ENCODE measurements at regions not wholly inside any gene's neighbourhood (a gene's known extent, or its start where the extent isn't known, plus 50 kb on each side); places are given as distances from the start of the nearest gene placed in this dataset.

DNA sequence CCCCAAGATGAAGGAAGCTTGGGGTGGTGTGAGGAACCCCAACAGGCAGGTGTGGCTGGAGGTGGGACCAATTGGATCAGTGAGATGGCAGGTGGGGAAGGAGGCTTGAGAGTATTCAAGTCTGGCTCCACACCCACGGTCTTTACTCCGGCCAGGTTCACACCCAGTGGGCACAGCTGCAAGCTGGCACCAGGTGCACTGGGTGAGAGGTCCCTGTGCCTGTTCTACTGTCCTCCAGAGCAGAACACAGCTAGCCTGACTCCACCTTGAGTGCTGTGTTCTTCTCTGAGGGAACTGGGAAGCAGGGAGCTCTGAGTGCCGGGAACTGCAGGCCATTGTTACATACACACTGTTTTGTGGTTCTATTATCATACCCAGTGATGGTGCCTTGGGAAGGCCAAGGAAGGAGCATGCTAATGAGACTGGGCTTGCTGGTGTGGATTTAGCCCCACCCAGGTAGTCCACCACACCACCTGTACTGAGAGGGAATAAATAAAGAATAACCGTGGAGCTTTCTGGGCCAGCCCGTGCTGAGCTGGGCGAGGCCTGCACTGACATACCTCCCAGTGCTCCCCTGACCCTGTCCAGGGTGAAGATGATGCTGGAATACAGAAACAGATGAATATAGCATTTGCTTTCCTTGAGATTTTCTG, 93.4 kb downstream of the ABHD5 start:
- Mint-ChIP-seq H3K4me3 (no peak overlapping the region), H3K36me3 (no peaks in the 10 kb centered on the region), H3K27ac (no peak overlapping the region), H3K9me3 (no peaks in the 10 kb centered on the region), H3K4me1 (peaks cover 6% of the 10 kb centered on the region)
- ATAC-seq: no peak
- no peak for DNase-seq (ENCODE audit: low spot score in 2 of 2)

DNA sequence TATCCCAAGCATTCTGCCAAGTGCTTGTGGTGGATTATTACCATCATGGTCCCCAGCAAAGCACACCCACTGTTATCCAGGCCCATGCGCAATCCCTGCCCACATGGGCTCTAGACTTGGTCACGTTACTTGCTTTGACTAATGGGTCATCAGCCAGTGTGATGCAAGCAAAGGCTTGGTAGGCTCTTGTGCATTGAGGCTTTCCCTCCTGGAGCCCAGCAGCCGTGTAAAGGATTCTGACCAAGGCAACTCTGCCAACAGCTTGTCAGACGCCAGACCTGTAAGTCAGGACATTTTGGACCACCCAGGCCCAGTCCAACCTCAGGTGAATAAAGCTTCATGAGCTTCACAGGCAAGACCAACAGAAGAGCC, 93.9 kb downstream of the ABHD5 start:
- no peak overlapping the region for H3K27ac Mint-ChIP-seq
- no peaks in the 10 kb centered on the region for H3K36me3 Mint-ChIP-seq
- H3K4me3 Mint-ChIP-seq: no peak overlapping the region
- no peaks in the 10 kb centered on the region for H3K9me3 Mint-ChIP-seq
- DNase-seq (ENCODE audit: low spot score in 2 of 2) (no peak), ATAC-seq (no peak)
- H3K4me1 Mint-ChIP-seq: peaks cover 6% of the 10 kb centered on the region

DNA sequence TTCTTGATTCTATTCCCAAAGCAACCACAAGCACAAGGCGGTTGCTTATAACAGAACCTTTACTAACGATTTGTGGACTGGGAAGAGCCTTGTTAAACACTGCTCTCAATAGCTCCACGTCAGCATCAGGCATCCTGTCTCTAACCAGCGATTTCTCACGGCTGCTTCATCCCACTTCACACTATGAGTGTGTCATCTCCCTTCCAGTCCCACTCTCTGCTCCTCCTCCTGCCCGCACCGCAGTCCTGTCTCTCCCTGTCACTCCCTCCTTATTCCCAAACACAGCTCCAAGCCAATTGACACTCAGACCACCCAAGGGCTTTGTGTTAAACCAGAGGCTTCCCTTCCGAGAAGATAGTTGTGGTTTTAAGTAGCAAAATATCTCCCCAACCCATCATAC, 94.8 kb downstream of the ABHD5 start:
- H3K4me1 Mint-ChIP-seq: peaks cover 6% of the 10 kb centered on the region
- H3K4me3 Mint-ChIP-seq: no peak overlapping the region
- H3K9me3 Mint-ChIP-seq: no peaks in the 10 kb centered on the region
- no peak overlapping the region for H3K27ac Mint-ChIP-seq
- no peak for DNase-seq (ENCODE audit: low spot score in 2 of 2)
- no peak for ATAC-seq
- H3K36me3 Mint-ChIP-seq: no peaks in the 10 kb centered on the region

- DNase-seq (ENCODE audit: low spot score in 2 of 2) (no peak), ATAC-seq (no peak)
- Mint-ChIP-seq H3K4me3 (no peak overlapping the region), H3K4me1 (peaks cover 6% of the 10 kb centered on the region), H3K27ac (no peak overlapping the region), H3K36me3 (no peaks in the 10 kb centered on the region), H3K9me3 (no peaks in the 10 kb centered on the region)
These were observed 95.4 kb downstream of the ABHD5 start for GRCh38 chr3:43786102-43786501.

DNA sequence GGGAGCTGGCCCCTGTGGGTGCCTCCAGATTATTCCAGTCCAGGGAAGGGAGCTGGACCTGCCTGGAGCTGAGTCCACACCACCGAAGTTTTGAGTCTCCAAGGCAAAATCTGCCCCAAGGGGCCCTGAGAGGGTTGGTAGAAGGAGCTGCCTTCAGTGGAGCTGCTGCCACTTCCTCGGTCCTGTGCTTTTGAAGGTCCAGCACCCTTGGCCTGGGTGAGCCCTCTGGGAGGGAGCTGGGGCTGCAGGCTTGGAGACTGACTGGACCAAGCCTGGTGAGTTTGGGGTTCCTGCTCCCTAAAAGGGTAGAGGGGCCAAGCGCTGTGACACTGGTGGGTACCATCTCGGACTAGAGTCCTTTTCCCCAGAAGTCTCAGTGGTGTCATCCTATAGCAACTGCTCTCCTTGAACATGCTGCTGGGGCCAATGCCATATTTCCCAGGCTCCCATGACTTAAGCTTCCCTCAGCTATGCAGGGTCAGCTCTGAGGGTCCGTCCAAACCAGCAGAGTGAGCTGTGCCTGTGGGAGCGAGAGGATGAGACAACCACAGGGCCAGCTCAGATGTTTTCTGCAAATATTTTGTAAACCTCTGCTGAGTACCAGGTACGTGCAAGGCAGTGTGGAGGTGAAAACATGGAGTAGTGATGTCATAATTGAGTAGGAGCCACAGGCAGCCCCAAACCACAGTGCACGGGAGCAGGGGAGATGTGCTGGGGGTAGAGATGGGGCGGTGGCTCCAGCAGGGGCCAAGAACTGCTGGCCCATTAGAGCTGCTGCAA, 96.0 kb downstream of the ABHD5 start:
- DNase-seq (ENCODE audit: low spot score in 2 of 2): no peak
- no peaks in the 10 kb centered on the region for H3K36me3 Mint-ChIP-seq
- no peak overlapping the region for H3K27ac Mint-ChIP-seq
- peaks cover 6% of the 10 kb centered on the region for H3K4me1 Mint-ChIP-seq
- no peak overlapping the region for H3K4me3 Mint-ChIP-seq
- H3K9me3 Mint-ChIP-seq: no peaks in the 10 kb centered on the region
- no peak for ATAC-seq

DNA sequence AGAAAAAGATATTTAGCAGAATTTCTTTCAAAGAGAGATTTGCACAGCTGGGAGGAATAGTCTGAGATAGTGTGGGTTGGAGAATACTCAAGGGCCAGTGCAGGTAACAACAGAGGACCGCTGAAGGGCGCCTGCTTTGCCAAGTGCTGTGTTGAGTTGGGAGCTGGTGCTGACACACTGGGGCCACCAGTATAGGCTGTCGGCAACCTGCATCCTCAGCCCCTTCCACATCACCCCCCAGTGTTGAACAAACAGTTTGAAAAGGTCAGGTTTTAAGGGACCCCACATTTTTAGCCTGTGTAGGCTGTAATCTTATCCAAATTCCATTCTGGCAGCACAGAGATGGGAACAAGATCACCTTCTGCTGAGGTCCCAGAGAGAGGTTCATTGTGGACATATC, 96.6 kb downstream of the ABHD5 start:
- Mint-ChIP-seq H3K9me3 (no peaks in the 10 kb centered on the region), H3K4me1 (peaks cover 6% of the 10 kb centered on the region), H3K27ac (no peak overlapping the region), H3K4me3 (no peak overlapping the region), H3K36me3 (no peaks in the 10 kb centered on the region)
- ATAC-seq: no peak
- DNase-seq (ENCODE audit: low spot score in 2 of 2): no peak

GRCh38 chr3:43789028-43789427, 98.3 kb downstream of the ABHD5 start:
- no peak overlapping the region for H3K4me3 Mint-ChIP-seq
- peaks cover 6% of the 10 kb centered on the region for H3K4me1 Mint-ChIP-seq
- DNase-seq (ENCODE audit: low spot score in 2 of 2): no peak
- no peaks in the 10 kb centered on the region for H3K9me3 Mint-ChIP-seq
- no peak overlapping the region for H3K27ac Mint-ChIP-seq
- ATAC-seq: no peak
- H3K36me3 Mint-ChIP-seq: no peaks in the 10 kb centered on the region

DNA sequence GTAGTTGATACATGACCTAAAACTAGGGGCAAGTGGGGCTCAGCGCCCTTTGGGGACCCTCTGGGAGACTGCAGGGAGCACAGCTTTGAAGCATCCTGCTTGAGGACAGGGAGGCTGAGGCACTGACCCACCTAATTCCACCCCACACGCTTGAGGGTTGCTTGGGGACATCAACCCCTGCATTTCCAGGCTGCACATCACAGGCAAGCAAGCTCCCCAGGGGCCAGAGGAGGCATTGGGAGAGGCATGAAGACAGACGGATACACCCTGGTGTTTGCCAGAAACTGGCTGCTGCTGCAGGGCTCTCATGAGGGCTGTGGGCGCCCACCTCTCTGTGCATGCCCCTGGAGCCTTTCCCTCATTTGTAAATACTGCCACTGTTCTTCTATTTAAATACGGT, 99.3 kb downstream of the ABHD5 start:
- DNase-seq (ENCODE audit: low spot score in 2 of 2) (peak in 1 of 2 donors; percentile 34), ATAC-seq (no peak)
- no peak overlapping the region for H3K27ac Mint-ChIP-seq
- peaks cover 6% of the 10 kb centered on the region for H3K4me1 Mint-ChIP-seq
- H3K36me3 Mint-ChIP-seq: no peaks in the 10 kb centered on the region
- H3K4me3 Mint-ChIP-seq: no peak overlapping the region
- H3K9me3 Mint-ChIP-seq: no peaks in the 10 kb centered on the region

- no peak for ATAC-seq
- DNase-seq (ENCODE audit: low spot score in 2 of 2): no peak
- Mint-ChIP-seq H3K4me1 (peaks cover 5% of the 10 kb centered on the region), H3K4me3 (no peak overlapping the region), H3K9me3 (no peaks in the 10 kb centered on the region), H3K36me3 (no peaks in the 10 kb centered on the region), H3K27ac (no peak overlapping the region)
These were observed 99.7 kb downstream of the ABHD5 start for GRCh38 chr3:43790476-43790875.

DNA sequence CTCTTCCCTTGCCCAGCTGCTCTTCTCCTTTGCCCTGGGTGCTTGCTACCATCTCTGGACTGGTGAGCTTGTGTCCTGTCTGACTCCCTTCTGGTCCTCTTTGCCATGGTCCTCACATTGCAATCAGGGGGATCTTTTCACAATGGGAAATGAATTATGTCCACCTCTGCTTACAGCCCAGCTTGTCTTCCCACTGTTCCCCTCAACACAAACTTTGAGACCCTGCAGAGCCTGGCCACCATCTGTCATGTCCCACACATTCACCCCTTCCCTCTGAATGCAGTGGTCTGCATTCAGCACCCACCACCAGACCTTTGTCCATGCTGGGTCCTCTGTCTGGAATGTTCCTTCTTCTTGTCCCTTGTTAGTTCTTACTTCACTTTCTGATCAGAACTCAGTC, 100.5 kb downstream of the ABHD5 start:
- Mint-ChIP-seq H3K9me3 (no peaks in the 10 kb centered on the region), H3K27ac (no peak overlapping the region), H3K36me3 (no peaks in the 10 kb centered on the region), H3K4me3 (no peak overlapping the region), H3K4me1 (no peaks in the 10 kb centered on the region)
- no peak for ATAC-seq
- no peak for DNase-seq (ENCODE audit: low spot score in 2 of 2)

GRCh38 chr3:43792904-43793303, 102.2 kb downstream of the ABHD5 start:
- H3K9me3 Mint-ChIP-seq: no peaks in the 10 kb centered on the region
- no peaks in the 10 kb centered on the region for H3K36me3 Mint-ChIP-seq
- H3K4me1 Mint-ChIP-seq: no peaks in the 10 kb centered on the region
- ATAC-seq (no peak), DNase-seq (ENCODE audit: low spot score in 2 of 2) (no peak)
- no peak overlapping the region for H3K27ac Mint-ChIP-seq
- no peak overlapping the region for H3K4me3 Mint-ChIP-seq

DNA sequence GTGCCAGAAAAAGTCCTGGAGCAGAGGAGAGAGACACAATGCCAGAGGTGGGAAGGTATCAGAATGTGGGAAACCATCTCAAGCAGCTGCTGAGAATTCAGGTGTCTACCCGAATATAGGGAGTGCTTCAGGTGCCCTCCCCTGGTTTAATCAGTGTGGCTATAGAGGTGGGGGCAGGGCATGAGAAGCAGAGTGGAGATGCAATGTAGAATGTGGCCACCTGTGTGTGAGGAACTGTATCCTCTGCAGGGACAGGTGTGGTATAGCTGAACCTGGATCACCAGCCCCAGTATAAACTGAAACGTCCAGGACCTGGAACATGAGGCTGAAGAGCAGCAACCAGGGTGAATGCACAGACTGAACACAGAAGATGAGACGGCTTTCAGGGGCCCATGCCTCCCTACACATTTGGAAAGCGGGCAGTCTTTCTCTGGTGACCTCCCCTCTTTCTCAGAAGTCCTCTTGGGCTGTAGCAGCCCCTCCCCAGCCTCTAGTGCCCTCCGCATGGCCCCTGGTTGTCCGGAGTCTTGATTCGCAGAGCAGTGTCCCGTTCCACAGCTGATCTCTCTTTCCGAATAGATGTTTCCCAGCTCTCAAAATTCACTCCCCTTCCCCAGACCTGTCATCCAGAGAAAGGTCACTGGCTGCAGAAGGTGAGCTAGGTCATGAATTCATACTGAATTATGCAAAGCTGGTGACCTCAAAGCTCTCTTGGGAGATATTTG, 103.1 kb downstream of the ABHD5 start:
- ATAC-seq (no peak), DNase-seq (ENCODE audit: low spot score in 2 of 2) (no peak)
- Mint-ChIP-seq H3K4me1 (no peaks in the 10 kb centered on the region), H3K36me3 (no peaks in the 10 kb centered on the region), H3K4me3 (no peak overlapping the region), H3K9me3 (no peaks in the 10 kb centered on the region), H3K27ac (no peak overlapping the region)

DNA sequence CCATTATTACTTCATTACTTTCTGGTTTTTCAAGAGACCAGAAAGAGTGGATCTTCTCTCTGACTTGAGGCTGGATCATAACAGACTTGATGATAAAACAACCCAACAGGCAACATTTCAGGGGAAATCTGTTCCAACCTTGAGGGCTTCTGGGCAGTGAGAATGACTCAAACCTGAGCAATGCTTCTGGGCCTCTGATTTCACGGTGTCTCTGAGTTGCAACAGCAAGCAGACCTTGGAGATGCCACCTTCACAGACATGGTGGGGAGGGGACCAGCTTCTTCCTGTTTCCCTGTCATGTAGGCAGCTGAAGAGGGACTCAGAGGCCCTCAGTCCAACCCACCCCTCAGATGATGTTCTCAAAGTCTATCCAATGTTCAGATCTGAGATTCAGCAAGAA, 104.0 kb downstream of the ABHD5 start:
- Mint-ChIP-seq H3K36me3 (no peaks in the 10 kb centered on the region), H3K4me3 (no peak overlapping the region), H3K27ac (no peak overlapping the region), H3K4me1 (no peaks in the 10 kb centered on the region), H3K9me3 (no peaks in the 10 kb centered on the region)
- ATAC-seq (no peak), DNase-seq (ENCODE audit: low spot score in 2 of 2) (no peak)

DNA sequence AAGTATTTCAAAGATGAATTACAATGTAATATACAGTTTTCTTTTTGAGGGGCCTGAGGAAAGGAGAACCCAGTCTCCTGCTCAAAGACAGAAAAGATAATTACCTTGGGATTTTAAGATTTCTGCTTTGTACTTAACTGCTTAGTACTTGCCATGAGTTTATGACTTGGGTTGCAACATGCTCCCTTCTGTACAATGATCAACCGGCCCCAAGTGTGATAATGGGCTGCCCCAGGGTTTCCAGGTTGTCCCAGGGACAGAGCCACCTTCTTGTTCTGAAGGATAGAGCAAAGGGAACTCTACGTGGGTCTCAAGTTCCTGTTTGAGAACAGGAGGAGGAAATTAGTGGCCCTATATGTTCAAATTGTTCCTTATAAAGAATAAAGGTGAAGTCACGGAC, 104.8 kb downstream of the ABHD5 start:
- H3K36me3 Mint-ChIP-seq: no peaks in the 10 kb centered on the region
- ATAC-seq (no peak), DNase-seq (ENCODE audit: low spot score in 2 of 2) (no peak)
- H3K9me3 Mint-ChIP-seq: peaks cover 3% of the 10 kb centered on the region
- no peaks in the 10 kb centered on the region for H3K4me1 Mint-ChIP-seq
- peak overlapping the region; percentile 22 for H3K27ac Mint-ChIP-seq
- no peak overlapping the region for H3K4me3 Mint-ChIP-seq

- peak overlapping the region; percentile 22 for H3K27ac Mint-ChIP-seq
- H3K4me3 Mint-ChIP-seq: no peak overlapping the region
- peaks cover 5% of the 10 kb centered on the region for H3K9me3 Mint-ChIP-seq
- DNase-seq (ENCODE audit: low spot score in 2 of 2): no peak
- no peaks in the 10 kb centered on the region for H3K36me3 Mint-ChIP-seq
- H3K4me1 Mint-ChIP-seq: no peaks in the 10 kb centered on the region
- ATAC-seq: no peak
These were observed 105.4 kb downstream of the ABHD5 start for GRCh38 chr3:43796041-43796596.

DNA sequence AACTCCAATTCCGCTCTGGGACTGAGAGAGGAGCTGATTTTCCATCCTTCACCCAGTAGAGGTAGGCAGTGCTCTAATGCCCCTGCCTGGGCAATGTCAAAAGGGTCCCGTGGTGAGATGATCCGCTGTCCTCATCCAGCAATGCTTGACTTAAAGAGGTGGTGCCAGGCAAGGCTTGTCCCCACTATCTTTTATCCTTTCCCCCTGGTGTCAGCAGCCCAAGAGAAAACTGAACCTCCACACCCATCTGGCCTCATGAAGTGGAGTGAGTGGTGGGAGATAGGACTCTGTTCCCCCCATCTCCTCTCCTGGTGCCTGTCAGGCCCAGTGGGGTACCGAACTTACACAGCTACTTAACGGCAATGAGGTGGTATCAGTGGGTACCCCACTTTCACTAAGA, 107.1 kb downstream of the ABHD5 start:
- H3K27ac Mint-ChIP-seq: no peak overlapping the region
- DNase-seq (ENCODE audit: low spot score in 2 of 2) (no peak), ATAC-seq (no peak)
- H3K36me3 Mint-ChIP-seq: no peaks in the 10 kb centered on the region
- no peaks in the 10 kb centered on the region for H3K4me1 Mint-ChIP-seq
- H3K9me3 Mint-ChIP-seq: peaks cover 5% of the 10 kb centered on the region
- H3K4me3 Mint-ChIP-seq: no peak overlapping the region
